Forelimb muscle (tissue), 1 donor: ENCODE measurements at regions not wholly inside any gene's neighbourhood (a gene's known extent, or its start where the extent isn't known, plus 50 kb on each side); places are given as distances from the start of the nearest gene placed in this dataset.

ENCODE experiments used
- DNase-seq: peaks from one replicate; pipeline ENCODE4 v3.0.0-alpha.2; 2013; ENCODE audit warnings: low read depth

DNA sequence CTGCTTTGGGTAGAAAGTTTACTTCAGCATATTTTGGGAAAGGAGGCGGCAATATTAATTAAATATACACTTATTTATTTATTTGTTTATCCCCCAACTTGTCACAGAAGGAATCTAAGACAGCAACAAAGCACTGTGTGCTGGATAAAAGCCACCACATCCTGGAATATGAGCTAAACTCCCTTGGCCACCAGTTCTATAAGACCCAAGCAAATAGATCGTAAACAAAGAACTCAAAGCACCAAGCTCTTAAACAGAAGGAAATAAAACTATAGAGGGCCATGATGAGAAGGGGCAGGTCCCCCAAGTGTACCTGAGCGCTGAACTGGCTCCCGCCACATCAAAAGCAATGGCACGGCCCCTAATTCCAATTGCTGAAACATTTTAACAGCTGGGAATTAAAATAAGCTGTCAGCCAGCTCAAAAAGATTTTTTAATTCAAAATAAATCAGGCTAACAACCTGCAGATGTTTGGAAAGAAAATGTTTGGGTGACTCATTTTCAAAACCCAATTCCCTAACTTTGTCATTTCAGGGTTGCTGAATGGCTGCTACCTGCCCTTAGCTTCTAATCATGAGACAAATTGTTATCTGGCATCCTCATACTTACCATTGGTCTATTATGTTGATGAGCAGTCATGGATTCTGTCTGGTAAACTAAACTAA is 127.1 kb downstream of the SLC30A10 start:
- no peak for DNase-seq

DNA sequence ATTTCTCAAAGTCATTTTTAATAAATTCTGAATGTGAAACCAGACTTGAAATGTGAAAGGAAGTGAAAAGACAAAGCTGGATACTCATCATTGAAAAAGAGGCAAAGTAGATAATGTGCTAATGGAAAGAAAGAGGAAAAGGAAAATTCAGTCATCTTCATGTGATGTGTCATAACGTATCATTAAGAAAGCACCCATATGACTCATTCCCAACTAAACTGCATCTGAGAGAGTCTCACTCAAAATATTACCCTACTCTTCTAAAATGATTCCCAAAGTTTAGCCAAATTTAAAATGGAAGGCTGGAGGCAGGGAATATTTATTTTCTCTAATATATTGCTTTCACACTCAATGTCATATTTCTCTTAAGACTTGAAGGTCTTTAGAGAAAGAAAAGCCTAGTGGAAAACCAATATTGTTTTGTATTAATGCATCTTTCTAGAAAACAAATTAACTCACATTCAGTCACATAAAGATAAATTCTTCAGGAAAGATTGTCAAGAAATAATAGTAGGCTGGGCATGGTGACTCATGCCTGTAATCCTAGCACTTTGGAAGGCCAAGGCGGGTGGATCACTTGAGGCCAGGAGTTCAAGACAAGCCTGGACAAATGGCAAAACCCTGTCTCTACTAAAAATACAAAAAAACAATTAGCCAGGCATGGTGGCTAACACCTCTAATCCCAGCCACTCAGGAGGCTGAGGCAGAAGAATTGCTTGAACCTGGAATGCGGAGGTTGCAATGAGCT is 129.9 kb downstream of the SLC30A10 start:
- DNase-seq: no peak

DNA sequence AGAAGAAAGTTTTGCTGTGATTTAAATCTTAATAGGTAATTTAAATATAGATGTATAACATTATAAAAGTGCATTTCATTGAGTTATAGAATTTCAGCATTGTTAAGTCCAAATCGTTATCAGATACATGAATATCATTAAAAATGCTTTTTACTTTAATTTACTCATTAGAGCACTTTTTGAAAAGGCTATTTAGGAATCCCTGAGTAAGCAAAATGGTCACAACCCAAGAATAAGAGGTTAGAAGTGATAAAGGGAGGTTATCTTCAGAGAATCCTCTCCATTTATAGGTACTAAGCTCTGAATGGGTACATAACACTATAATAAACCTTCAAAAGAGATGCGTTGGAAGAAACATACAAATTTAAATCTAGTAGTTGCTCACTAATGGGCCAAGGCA is 130.7 kb downstream of the SLC30A10 start:
- no peak for DNase-seq

DNA sequence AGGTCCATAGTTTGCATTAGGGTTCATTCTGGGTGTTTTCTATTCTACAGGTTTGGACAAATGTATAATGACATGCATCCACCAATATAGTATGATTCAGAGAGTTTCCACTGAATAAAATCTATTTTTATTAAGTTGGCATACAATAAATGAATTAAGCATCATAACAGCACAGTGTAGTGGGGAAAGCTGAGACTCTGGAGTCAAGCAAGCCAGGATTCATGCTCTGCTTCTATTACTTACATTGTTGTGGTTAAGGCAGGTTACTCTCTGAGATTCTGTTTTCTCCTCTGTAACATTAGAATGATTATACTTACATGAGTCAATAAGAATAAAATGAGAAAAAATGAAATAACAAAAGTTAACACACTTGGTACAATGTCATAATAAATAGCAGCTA is 131.3 kb downstream of the SLC30A10 start:
- DNase-seq: no peak

DNA sequence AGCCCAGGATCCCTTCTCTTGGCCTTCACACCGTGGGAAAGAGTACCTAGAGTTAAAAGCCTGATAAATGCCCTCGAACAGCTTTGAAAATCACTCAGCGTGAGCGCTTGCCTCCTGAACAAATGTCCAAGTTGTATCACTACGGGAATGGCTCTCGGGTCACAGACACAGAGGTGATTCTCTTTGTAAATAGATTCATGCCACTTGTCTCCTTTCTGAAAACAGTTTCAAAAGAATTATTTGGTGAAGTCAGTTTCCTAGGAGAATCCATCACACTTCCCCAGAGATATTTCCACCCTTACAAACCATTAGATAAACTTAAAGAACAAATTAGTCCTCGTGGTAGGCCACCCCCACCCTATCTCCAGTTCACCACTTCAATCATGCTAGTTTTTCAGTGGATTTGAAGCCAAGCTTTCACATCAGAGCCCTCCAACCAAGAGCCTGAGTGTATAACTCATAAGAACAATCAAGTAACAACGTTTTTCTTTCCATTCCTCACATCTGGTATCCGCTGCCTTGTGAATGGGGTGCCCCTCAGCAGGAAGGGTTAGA is 132.9 kb downstream of the SLC30A10 start:
- no peak for DNase-seq

DNA sequence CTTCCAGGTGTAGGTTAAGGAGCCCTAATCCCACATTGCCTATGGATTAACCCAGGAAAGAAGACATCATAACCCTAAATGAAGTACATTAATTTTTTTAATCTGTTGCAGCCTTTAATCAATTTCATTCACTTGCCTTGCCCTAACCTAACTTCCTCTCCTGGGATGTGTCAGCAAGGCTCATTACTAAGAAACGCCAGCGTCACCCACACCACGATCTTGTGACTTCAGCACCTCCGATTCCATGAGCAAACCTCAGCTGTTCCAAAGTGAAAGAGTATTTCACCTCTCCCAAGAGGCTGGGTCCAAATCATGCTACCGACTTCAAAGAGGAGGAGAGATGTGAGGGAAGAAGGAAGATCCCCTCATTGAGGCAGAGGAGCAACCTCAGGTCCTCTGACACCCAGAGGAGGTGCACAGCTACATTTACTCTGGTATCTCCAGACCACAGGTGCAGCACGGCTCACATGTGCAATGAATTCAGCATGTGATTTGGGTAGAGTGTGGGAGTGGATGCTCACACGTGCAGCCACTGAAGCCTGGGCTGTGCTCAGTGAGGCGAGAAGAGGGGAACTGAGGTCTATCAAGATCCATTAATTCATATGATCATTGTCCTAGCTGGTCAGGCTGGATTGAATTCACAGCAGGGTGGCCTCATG is 134.1 kb downstream of the SLC30A10 start:
- DNase-seq: no peak

DNA sequence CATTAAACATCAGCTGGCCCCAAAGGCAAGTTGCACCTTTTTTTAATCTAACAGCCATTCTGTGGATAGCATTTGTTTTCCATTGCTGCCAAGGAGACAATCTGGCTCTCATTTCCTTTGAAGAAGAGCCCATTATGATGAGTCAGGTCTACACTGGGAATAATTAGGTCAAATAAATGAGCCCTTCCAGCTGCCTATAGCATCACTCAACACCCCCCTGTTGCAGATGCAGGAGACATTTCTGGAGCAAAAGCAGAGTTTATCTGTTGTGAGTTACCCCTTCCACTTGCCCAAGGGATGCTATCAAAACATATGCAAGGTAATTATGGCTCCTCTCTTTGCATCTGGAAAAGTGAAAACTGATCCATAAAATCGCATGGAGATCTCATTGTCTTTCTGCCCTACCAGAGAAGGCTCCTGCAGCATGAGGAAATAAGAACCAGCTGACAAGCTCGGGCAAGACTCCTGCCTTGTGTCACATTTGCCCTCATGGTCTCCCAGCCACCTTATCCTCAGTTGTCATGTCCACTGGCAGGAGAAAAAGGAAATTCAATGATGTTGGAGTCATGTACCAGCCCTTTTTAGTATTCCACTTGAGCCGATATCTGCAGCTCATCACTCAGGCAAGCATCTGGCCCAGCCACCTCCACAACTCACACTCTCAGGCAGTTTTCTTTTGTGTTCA is 135.9 kb downstream of the SLC30A10 start:
- DNase-seq: peak; percentile 66

DNA sequence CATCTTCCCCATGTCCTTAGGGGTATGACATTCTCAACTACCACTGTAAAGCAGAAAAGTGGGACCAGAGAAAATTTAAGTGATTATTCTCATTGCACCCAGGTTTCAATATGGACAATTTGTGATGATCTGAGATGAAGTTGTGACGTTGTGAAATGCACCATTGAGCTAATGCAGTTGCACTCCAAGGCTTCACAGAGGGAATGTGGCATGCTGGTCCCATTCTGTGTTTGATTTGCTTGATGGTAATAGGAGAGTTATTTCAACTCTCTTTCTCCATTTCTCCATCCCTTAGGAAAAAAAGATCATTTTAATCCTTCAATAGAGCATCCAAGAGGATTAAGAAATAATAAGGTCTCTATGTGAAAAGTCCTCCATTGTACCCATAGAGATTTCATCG is 136.6 kb downstream of the SLC30A10 start:
- DNase-seq: no peak

DNA sequence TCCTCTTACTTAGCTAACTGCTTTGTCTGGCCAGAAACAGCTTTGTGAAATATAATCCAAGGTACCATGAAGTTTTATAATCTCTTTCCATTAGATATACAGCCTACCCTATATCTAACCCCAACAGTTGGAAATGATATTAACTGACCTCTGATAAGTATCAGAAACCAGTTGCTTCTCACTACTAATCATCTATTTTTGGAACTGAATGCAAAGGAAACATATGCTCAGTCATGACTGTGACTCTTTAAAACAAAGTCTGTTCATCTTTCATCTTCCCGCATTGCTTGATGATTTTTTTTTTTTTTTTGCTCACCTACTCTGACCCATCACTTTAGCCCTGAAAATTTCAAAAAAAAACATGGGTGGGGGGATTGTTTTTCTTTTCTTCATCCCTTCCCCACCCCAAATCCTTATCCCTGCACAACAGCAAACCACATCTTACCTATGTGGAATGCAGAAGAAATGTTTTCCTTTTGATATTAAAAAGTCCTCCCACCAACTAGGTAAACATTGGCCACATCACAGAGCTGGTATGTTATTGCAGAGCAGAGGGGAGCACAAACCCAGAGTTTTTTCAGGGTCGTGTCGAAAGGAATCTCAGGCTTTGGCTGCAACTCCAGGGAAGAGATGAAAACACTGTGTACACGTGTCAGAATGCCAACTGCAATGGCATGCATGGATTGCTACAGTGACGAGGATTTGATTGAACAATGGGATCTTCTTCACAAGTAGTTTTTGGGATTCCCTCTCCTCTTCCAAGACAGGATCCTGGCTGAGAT is 137.3 kb downstream of the SLC30A10 start:
- no peak for DNase-seq

DNA sequence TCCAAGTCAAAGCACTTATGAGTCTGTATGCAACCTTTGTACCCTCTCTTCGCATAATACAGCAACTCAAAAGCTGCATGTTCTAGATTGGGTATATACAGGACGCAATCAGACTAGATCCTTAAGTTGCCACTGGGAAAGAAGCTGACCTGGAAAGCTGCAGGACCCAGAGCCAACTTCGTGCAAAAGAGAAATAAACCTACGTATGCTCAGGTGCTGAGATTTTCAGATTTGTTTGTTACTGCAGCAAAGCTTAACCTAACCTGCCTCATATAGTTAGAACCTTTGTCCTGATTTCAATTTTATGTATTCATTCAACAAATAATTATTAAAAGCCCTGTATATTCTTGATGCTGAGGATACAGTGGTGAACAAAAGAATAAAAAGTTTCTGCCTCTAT is 139.7 kb downstream of the SLC30A10 start:
- DNase-seq: no peak

DNA sequence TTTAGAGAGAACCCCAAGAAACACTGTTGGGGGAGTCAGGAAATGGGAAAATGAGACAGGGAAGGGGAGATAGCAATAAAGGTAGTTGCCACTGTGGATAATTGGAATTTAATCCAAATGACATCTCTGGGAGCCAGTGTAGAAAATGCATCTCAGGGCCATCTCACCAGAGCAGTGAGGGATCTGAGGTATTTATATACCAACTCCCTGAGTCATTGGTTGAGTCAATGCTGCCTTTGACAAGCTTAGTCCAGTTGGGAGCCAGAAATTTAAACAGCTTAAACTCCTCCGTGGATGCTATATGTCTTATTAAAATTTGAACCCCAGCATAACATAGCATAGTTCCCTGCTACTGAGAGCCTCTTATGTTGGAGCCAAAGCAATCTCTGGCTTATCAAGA is 140.3 kb downstream of the SLC30A10 start:
- no peak for DNase-seq

DNA sequence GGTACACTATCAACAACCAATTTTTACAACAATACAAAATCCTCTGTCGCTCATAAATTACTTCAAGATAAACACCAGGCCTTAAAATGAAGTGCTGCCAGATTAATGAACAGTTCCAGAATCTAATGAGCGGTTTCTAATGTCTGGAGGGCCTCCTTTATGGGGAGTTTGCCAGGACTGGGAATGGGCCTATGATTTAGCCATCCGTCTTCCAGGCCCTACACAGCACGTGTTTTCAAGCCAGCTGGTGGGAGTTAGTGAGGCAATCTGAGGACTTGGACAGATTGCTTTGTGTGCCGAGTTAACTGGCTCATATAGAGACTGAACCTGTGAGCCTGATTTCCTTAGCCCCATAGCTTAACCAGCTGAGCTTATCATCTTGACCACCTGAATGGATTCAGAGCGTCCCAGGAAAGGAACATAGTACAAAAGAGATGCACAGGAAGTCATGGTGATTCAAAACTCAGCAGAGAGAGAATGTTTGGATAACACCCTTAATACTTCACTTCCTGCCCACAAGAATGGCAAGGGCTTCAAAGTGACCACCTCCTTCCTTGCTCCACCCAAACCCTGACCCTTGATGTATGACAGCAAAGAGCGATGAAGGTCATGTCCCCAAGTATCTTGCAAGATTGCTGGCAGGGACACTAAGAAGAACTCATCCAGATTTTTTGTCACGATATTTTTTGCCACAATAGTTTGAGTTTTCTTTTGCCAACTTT is 143.5 kb downstream of the SLC30A10 start:
- no peak for DNase-seq

DNA sequence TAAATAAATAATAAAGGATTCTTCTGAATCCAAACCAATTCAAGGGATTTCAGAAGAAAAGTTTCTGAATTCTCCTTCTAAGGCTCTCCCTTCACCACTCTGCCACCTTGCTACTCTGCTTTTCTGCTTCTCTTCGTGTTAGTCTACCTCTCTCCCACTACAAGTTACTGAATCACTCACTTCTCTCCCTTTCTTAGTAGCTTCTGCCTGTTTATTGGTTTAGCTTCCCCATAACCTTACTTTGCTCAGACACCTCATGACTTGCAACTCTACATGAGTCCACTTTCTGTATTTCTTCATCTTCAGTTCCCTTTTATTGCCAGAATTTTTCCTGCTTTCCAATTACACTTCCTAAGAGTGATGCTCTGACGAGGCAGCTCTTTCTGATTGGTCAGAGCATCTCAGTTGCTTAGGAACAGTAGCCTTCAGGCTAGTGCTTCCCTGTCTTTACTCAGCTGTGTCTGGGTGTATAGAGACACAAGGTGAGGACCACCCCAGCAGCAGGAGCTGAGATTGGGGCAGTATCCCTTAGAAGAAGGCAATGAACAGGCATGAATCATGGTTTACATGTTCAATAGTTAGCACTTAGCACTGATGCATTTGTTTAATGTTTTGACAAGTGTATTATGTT is 144.6 kb downstream of the SLC30A10 start:
- DNase-seq: no peak

DNA sequence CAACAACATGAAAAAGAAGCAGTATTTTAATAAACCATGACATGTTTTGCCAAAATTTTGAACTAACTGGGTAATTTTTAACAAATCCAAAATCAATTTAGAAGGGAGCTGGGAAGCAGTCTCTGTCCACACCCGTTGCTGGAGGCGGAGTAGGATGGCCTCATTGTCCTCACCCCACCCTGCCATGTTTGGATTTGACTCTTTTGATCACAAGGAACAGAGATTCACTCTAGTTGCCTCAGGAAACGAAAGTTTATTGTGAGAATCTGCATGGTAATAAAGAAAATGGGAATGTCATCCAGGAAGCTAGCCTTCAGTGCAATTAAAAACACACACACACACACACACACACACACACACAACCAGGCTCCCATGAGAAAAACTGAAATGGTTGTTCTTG is 145.4 kb downstream of the SLC30A10 start:
- no peak for DNase-seq

DNA sequence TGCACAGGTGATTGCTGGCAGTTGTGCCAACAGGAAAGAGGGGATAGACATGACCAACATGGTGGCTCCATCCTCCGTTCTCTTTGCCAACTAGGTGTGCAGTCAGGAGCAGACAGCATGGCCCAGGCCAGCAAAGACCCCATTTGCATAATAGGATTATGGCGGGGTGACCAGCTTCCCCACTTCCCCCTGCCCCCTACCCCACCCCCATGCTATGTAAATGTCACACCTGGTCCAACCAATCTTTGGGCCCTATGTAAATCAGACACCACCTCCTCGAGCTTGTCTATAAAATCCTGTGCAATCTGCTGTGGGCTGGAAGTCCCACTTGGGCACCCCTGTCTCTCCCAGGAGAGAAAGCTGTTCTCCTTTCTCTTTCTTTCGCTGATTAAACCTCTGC is 146.0 kb downstream of the SLC30A10 start:
- DNase-seq: no peak

DNA sequence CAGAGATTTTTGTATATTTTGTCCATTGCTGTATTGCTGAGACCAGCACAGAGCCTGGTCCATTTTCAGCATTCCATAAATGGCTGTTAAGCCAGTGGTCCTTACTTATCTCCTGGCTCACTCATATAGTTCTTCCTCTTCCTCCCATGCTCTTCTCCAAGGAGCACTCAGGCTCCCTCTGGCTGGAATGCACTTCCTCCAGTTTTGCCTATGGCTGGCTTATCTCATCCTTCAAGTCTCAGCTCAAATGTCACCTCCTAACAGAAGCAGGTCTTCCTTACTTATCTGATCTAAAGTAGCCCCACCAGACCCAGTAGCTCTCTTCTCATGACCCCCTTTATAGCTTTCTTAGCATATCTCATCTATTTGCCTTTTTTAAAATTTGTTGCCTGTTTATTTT is 146.9 kb downstream of the SLC30A10 start:
- no peak for DNase-seq

DNA sequence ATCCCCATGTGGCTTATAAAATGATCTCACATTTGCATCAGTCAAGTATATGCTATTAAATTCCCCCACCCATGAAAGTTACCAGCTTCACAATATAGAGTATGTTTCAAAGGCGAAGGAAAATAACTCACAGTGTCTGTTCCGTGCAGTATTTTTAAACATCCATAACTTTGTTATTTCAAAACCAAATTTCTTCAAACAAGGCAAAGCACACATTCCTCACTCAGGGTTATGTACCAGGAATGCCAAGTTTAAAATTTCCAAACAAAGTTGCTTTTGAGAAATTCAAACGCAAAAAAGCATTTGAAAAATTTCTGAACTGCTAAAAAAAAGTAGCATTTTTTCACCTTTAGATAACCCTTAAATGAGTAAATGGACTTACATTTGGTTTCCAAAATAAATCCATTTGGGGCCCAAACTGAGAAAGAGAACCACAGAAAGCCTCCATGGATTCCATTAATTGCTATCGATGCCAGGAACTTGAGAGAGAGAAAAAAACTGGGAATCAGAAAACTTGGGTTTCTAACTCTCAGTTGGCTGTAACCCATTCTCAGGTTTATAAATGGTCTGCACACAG is 149.5 kb downstream of the SLC30A10 start:
- no peak for DNase-seq

DNA sequence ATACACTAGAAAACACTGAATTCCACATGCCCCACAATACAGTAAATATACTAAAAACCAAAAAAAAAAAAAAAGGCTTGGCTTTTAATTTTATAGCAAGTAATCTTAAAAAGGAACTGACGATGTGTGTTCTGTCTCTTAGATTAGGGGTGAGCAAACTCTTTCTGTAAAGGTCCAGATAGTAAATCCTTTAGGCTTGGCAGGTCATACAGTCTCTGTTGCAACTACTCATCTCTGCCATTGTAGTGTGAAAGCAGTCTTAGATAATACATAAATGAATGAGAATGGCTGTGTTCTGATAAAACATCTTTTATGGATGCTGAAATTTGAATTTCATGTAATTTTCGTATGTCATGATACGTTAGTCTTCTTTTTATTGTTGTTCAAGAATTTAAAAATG is 150.2 kb downstream of the SLC30A10 start:
- no peak for DNase-seq

DNA sequence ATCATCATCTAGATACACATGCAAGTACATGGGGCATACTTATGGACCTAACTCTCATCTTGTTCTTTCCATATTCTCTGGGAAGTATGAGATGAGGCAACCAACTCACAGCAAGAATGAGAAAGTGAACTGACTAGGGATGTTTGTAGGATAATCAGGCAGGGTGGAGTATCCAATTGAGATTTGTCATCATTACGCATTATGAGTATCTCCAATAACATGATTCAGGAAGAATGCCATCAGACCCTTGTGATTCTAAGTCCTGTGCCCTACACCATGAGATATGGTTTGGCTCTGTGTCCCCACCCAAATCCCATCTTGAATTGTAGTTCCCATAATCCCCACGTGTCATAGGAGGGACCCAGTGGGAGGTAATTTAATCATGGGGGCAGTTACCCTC is 154.0 kb downstream of the SLC30A10 start:
- no peak for DNase-seq

DNA sequence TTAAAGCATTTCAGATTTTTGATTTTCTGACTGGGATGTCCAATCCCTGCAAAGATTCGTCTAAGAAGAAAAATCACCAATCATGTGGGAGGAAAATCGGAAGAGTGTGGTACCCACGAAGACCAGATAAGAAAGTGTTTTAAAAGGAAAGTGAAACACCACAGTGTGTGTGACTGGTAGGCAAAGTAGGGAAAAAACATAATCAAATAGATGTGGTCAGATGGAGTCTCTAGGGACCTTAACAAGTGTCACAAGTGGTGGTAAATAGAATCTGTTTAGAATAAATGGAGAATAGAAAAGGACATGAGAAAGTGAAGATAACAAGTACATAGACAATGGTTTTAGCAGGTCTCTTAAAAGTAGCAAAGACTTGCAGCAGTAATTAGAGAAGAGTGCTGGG is 154.6 kb downstream of the SLC30A10 start:
- no peak for DNase-seq
